A549 (cell line): ENCODE measurements at regions not wholly inside any gene's neighbourhood (a gene's known extent, or its start where the extent isn't known, plus 50 kb on each side); places are given as distances from the start of the nearest gene placed in this dataset.

Experiments
- RCOR1 ChIP-seq: fragments of 150-350 bp; IDR thresholded peaks from 2 replicates; pipeline ENCODE4 v1.6.1; 2014; ENCODE audit warnings: antibody characterized with exemption, low read length, low read depth
- RFX5 ChIP-seq: fragments of 450-650 bp; IDR thresholded peaks from 2 replicates; pipeline ENCODE4 v1.7.1; 2014; ENCODE audit warnings: antibody characterized with exemption, mild to moderate bottlenecking, moderate library complexity

DNA sequence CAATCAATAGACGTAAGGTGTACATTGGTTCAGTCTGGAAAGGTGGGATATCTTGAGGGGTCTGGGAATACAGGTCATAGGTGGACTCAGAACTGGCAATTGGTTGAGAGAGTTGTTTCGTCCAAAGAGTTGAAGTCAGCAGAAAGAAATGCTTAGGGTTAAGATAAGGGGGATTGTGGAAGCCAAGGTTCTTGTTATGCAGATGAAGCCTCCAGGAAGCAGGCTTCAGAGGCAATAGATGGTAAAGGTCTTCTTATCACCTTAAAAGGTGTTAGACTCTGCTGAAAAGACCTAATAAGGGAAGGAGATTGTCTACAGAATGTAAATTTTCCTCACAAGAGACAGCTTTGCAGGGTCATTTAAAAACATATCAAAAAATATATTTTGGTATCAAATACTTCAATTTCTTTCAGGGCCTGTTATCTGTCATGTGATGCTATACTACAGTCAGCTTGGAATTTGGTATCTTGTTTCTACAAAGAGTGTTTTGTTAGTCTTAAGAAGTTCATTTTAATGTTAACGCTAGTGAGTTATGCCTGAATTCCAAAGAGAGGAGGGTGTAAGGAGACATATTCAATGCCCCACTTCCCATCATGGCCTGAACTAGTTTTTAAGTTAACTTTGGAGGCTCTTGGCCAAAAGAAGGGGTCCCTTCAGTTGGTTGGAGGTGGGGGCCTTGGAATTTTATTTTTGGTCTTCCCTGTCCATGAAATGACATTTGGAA is 378.2 kb upstream of the ROBO2 start:
- TF ChIP-seq RCOR1 (no peak), RFX5 (no peak)
